ENCODE measurements at regions not wholly inside any gene's neighbourhood (a gene's known extent, or its start where the extent isn't known, plus 50 kb on each side); places are given as distances from the start of the nearest gene placed in this dataset.

GRCh38 chrX:107563824-107564223, 64.5 kb upstream of the PRPS1 start:
- TF ChIP-seq TAF1 (IDR thresholded peaks at IDR 0.05; ENCODE audit: low read depth), result no peak
- no peak for TF ChIP-seq CREB1 (IDR thresholded peaks at IDR 0.05; ENCODE audit: low read depth)
- TF ChIP-seq FOXM1 (IDR thresholded peaks at IDR 0.05; ENCODE audit: borderline replicate concordance, low read depth), result no peak
- TF ChIP-seq RAD21 (IDR thresholded peaks at IDR 0.05; ENCODE audit: low read depth), result no peak

All from Ishikawa (cell line).